Heart left ventricle (tissue), 13 donors: ENCODE measurements at regions not wholly inside any gene's neighbourhood (a gene's known extent, or its start where the extent isn't known, plus 50 kb on each side); places are given as distances from the start of the nearest gene placed in this dataset.

Source experiments
- POLR2A ChIP-seq, 2 donors: fragments of 450-650 bp; IDR thresholded peaks; one replicate each; pipeline ENCODE4 v1.6.1; 2017; ENCODE audit warnings: antibody characterized with exemption in 2 of 2, mild to moderate bottlenecking in 2 of 2, moderate library complexity in 2 of 2
- TF ChIP-seq, protein P1 (sequence below), 12 donors: fragments of 200-600 bp; sonication (generic) in 4 of 12; IDR thresholded peaks; one replicate each; pipeline versions ENCODE4 v1.5.0 to v1.8.0; 2018 to 2022; ENCODE audit warnings: antibody characterized with exemption in 12 of 12, mild to moderate bottlenecking in 5 of 12
- donor health status: ischemic (EF 13 %, LVEDD 7.1; RV severe dilation, severe dysfunction).
- donor health status: DM: no; HTN: yes; CAD: no.
- donor health status: DM: no; HTN: no; CAD: no.
- donor health status: ischemic (EF 25% LVEDD 6.9; RV normal size, moderate dysfunction).
- donor health status: ischemic (EF 25% LVEDD 5.7; RV mildly dilated, moderate dysfunction).
- donor health status: ischemic (EF 35%, LVEDD 5.7; RV mildly dilated, moderate dysfunction).
- donor health status: nonischemic (EF 11% LVEDD 7.7; RV severe dilation, severe dysfunction).
- donor health status: DM: yes; HTN: yes; CAD: no.
- donor health status: PGD.
- donor health status: ischemic (EF 29% LVEDD 5.4; RV normal size, mild dysfunction).
- donor health status: nonischemic (EF 23%, LVEDD 6.1; RV moderate dilation, normal function).

DNA sequence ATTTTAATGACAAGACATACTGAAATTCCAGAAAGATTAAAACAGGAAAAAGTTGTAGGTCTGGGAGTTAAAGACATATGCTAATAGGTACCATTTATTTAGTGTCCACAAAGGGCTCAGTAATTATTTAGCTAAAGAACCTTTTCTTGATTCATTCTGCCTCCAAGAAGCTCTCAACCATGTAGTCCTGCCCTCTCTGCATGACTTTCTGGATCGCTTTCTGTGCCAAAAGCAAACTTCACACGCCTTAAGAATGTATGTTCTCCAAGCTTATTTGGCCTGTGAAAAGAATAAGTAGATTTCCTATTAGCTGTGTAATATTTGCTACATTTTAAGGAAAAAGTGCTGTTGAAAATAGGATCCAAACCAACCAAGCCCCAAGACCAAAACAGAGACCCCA, 291.7 kb downstream of the C12orf75 start:
- TF ChIP-seq POLR2A (IDR thresholded peaks at IDR 0.05), result no peak
- TF ChIP-seq, protein P1, sequence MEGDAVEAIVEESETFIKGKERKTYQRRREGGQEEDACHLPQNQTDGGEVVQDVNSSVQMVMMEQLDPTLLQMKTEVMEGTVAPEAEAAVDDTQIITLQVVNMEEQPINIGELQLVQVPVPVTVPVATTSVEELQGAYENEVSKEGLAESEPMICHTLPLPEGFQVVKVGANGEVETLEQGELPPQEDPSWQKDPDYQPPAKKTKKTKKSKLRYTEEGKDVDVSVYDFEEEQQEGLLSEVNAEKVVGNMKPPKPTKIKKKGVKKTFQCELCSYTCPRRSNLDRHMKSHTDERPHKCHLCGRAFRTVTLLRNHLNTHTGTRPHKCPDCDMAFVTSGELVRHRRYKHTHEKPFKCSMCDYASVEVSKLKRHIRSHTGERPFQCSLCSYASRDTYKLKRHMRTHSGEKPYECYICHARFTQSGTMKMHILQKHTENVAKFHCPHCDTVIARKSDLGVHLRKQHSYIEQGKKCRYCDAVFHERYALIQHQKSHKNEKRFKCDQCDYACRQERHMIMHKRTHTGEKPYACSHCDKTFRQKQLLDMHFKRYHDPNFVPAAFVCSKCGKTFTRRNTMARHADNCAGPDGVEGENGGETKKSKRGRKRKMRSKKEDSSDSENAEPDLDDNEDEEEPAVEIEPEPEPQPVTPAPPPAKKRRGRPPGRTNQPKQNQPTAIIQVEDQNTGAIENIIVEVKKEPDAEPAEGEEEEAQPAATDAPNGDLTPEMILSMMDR (IDR thresholded peaks at IDR 0.05), result no peak
